ENCODE measurements at regions not wholly inside any gene's neighbourhood (a gene's known extent, or its start where the extent isn't known, plus 50 kb on each side); places are given as distances from the start of the nearest gene placed in this dataset.

GRCh38 chr3:84275532-84275931 lies 683.3 kb upstream of the CADM2 start:
- H3K27ac ChIP-seq (ENCODE audit: extremely low read depth, low read depth, low read length), result no peak overlapping the region
- no peak for ATAC-seq
- H3K4me3 ChIP-seq, result no peak overlapping the region
- POLR2A ChIA-PET, result no interaction called here
- DNase-seq (ENCODE audit: extremely low read depth in 1 of 4, low spot score in 3 of 4), result no peak
- no peak for FAIRE-seq
- intact Hi-C loops (cut with micrococcal nuclease) (no loop called here), in situ Hi-C loops (cut with MboI) (no loop called here)
- no peaks in the 10 kb centered on the region for H3K36me3 ChIP-seq (ENCODE audit: control insufficient read depth, insufficient read depth, low read length)
- no peaks in the 10 kb centered on the region for H3K4me1 ChIP-seq (replicated peaks in 1 of 2; ENCODE audit: control insufficient read depth in 2 of 2, insufficient read depth in 2 of 2, low read length in 2 of 2)
- no peak overlapping the region for H3K9ac ChIP-seq (ENCODE audit: insufficient read depth in 1 of 2, low read depth in 2 of 2, low read length in 2 of 2)
- TF ChIP-seq SETDB1 (IDR thresholded peaks at IDR 0.05; ENCODE audit: low read length), result no peak
- TF ChIP-seq CGGBP1 (CRISPR knock-in tag; IDR thresholded peaks at IDR 0.05), result no peak
- TF ChIP-seq YY1 (IDR thresholded peaks at IDR 0.05; ENCODE audit: borderline replicate concordance in 1 of 3, control insufficient read depth in 1 of 3, extremely low read depth in 1 of 3, insufficient read depth in 3 of 3, insufficient read length in 1 of 3, insufficient replicate concordance in 2 of 3, low read depth in 1 of 3, low read length in 2 of 3), result no peak
- TF ChIP-seq ZNF668 (CRISPR knock-in tag; IDR thresholded peaks at IDR 0.05), result no peak
- no peak for TF ChIP-seq NRF1 (conservative IDR thresholded peaks at IDR 0.05 in 1 of 2, IDR thresholded peaks at IDR 0.05 in 1 of 2)
- BruUV-seq (replicated peaks), result no TSS peak
- H3K9me1 ChIP-seq (ENCODE audit: control insufficient read depth, insufficient read depth, low read length), result no peaks in the 10 kb centered on the region
- H2AFZ ChIP-seq (ENCODE audit: low read depth, low read length), result no peak overlapping the region
- H3K27me3 ChIP-seq (ENCODE audit: control insufficient read depth in 2 of 2, insufficient read depth in 2 of 2, low read length in 2 of 2), result no peaks in the 10 kb centered on the region
- WGBS (ENCODE audit: insufficient coverage, low coverage, missing lambda C conversion rate), result 0% methylated on average over 1 of the region's 2 CpGs
- H3K79me2 ChIP-seq (ENCODE audit: control insufficient read depth, insufficient read depth, low read length), result no peaks in the 10 kb centered on the region
- no peaks in the 10 kb centered on the region for H4K20me1 ChIP-seq (replicated peaks; ENCODE audit: control insufficient read depth, insufficient read depth, low read length)
- CTCF ChIA-PET (ENCODE audit: low intra/inter-chr PET ratio), result no interaction called here
- no peak overlapping the region for H3K4me2 ChIP-seq (ENCODE audit: insufficient read depth, low read length)
- H3K9me3 ChIP-seq (replicated peaks; ENCODE audit: control insufficient read depth, insufficient read depth, low read depth, low read length), result no peaks in the 10 kb centered on the region

- no peak for FAIRE-seq
- intact Hi-C loops (cut with micrococcal nuclease), result no loop called here
- no TSS peak for BruUV-seq (replicated peaks)
Measured at GRCh38 chr3:84277562-84278224, 681.1 kb upstream of the CADM2 start.

More at GRCh38 chr3:84277562-84278224, 681.1 kb upstream of the CADM2 start:
- Histone ChIP-seq H3K36me3 (ENCODE audit: control insufficient read depth, insufficient read depth, low read length) (no peaks in the 10 kb centered on the region), H3K27me3 (ENCODE audit: control insufficient read depth in 2 of 2, insufficient read depth in 2 of 2, low read length in 2 of 2) (no peaks in the 10 kb centered on the region), H3K9me1 (ENCODE audit: control insufficient read depth, insufficient read depth, low read length) (no peaks in the 10 kb centered on the region), H3K9ac (ENCODE audit: insufficient read depth in 1 of 2, low read depth in 2 of 2, low read length in 2 of 2) (no peak overlapping the region), H3K27ac (ENCODE audit: extremely low read depth, low read depth, low read length) (no peak overlapping the region), H2AFZ (ENCODE audit: low read depth, low read length) (no peak overlapping the region), H3K9me3 (replicated peaks; ENCODE audit: control insufficient read depth, insufficient read depth, low read depth, low read length) (no peaks in the 10 kb centered on the region), H3K4me2 (ENCODE audit: insufficient read depth, low read length) (no peak overlapping the region), H3K4me3 (no peak overlapping the region), H3K4me1 (replicated peaks in 1 of 2; ENCODE audit: control insufficient read depth in 2 of 2, insufficient read depth in 2 of 2, low read length in 2 of 2) (no peaks in the 10 kb centered on the region), H3K79me2 (ENCODE audit: control insufficient read depth, insufficient read depth, low read length) (no peaks in the 10 kb centered on the region), H4K20me1 (replicated peaks; ENCODE audit: control insufficient read depth, insufficient read depth, low read length) (no peaks in the 10 kb centered on the region)
- in situ Hi-C loops (cut with MboI), result no loop called here
- ATAC-seq, result no peak
- POLR2A ChIA-PET, result no interaction called here
- no peak for TF ChIP-seq ZNF586 (CRISPR knock-in tag; conservative IDR thresholded peaks at IDR 0.05)
- no peak for TF ChIP-seq RAD21 (CRISPR knock-in tag; conservative IDR thresholded peaks at IDR 0.05 in 1 of 2, IDR thresholded peaks at IDR 0.05 in 1 of 2)
- TF ChIP-seq ZHX1 (conservative IDR thresholded peaks at IDR 0.05; ENCODE audit: low read length), result no peak
- no peak for TF ChIP-seq PYGO2 (tag; IDR thresholded peaks at IDR 0.05)
- TF ChIP-seq ZBTB33 (CRISPR knock-in tag; IDR thresholded peaks at IDR 0.05), result no peak
- TF ChIP-seq ZKSCAN1 (IDR thresholded peaks at IDR 0.05; ENCODE audit: low read depth, low read length), result no peak
- CTCF ChIA-PET (ENCODE audit: low intra/inter-chr PET ratio), result no interaction called here
- no peak for DNase-seq (ENCODE audit: extremely low read depth in 1 of 4, low spot score in 3 of 4)

Measured in K562 (cell line).